Sigmoid colon (tissue), 6 donors: ENCODE measurements at regions not wholly inside any gene's neighbourhood (a gene's known extent, or its start where the extent isn't known, plus 50 kb on each side); places are given as distances from the start of the nearest gene placed in this dataset.

Experiments
- DNase-seq: peaks from one replicate; pipeline ENCODE4 v3.0.0-alpha.2; 2019
- H3K27ac ChIP-seq, 4 donors: fragments of 200-600 bp; sonication (generic); one replicate each; pipeline ENCODE4 v1.5.1; 2016 to 2019; ENCODE audit warnings: mild to moderate bottlenecking in 1 of 4
- H3K27me3 ChIP-seq, 3 donors: fragments of 200-600 bp; sonication (generic); one replicate each; pipeline ENCODE4 v1.5.1; 2019; ENCODE audit warnings: mild to moderate bottlenecking in 1 of 3
- H3K36me3 ChIP-seq, 4 donors: fragments of 200-600 bp; sonication (generic); one replicate each; pipeline ENCODE4 v1.5.1; 2016 to 2019
- H3K4me1 ChIP-seq, 4 donors: fragments of 200-600 bp; sonication (generic); one replicate each; pipeline ENCODE4 v1.5.1; 2017 to 2019
- H3K4me3 ChIP-seq, 4 donors: fragments of 200-600 bp; sonication (generic); one replicate each; pipeline ENCODE4 v1.5.1; 2017 to 2019; ENCODE audit warnings: mild to moderate bottlenecking in 2 of 4, moderate library complexity in 1 of 4
- H3K9me3 ChIP-seq, 4 donors: fragments of 200-600 bp in 3 of 4; sonication (generic) in 3 of 4; one replicate each; pipeline versions ENCODE4 v1.5.1 to v1.6.1; 2013 to 2019
- CTCF ChIP-seq, 4 experiments: fragments of 450-650 bp in 3 of 4; fragments of 200-600 bp in 1 of 4; IDR thresholded peaks; one replicate each; pipeline ENCODE4 v1.5.1; 2016 to 2019; ENCODE audit warnings: antibody characterized with exemption in 4 of 4, mild to moderate bottlenecking in 3 of 4, moderate library complexity in 2 of 4
- EP300 ChIP-seq, 4 donors: sonication (generic); formaldehyde crosslinking; IDR thresholded peaks; one replicate each; pipeline ENCODE4 v1.6.1; 2017; ENCODE audit warnings: antibody characterized with exemption in 4 of 4
- POLR2A ChIP-seq, 2 donors: fragments of 450-650 bp; IDR thresholded peaks; one replicate each; pipeline ENCODE4 v1.6.1; 2016; ENCODE audit warnings: antibody characterized with exemption in 2 of 2, mild to moderate bottlenecking in 2 of 2, moderate library complexity in 2 of 2
- POLR2AphosphoS5 ChIP-seq, 4 donors: sonication (generic); formaldehyde crosslinking; IDR thresholded peaks; one replicate each; pipeline ENCODE4 v1.6.1; 2017; ENCODE audit warnings: antibody characterized with exemption in 4 of 4
- WGBS, 2 donors: extraction: QIAGEN DNeasy Blood & Tissue Kit; methylation state at CpG; one replicate each; pipeline ENCODE4 v1.1.7; 2013; 5-methylcytosine and 5-hydroxymethylcytosine counted together
- intact Hi-C: fragments of 100-400 bp; cut with DNase I; formaldehyde crosslinking; loops from one replicate; pipeline ENCODE4 v1.15.1; 2023
- donor health status: healthy with polysubstance abuse.
- donor health status: healthy.

- DNase-seq: no peak
- Histone ChIP-seq H3K4me3 (no peak overlapping the region), H3K27me3 (no peaks in the 10 kb centered on the region), H3K27ac (no peak overlapping the region), H3K9me3 (peaks cover 0 to 3% (median 1%) of the 10 kb centered on the region in 4 donors), H3K36me3 (no peaks in the 10 kb centered on the region), H3K4me1 (no peaks in the 10 kb centered on the region)
- intact Hi-C loops: no loop called here
- TF ChIP-seq POLR2A (IDR thresholded peaks at IDR 0.05): no peak
- no peak for TF ChIP-seq EP300 (IDR thresholded peaks at IDR 0.05)
- no peak for TF ChIP-seq POLR2AphosphoS5 (IDR thresholded peaks at IDR 0.05)
- no peak for TF ChIP-seq CTCF (IDR thresholded peaks at IDR 0.05)
- WGBS, 2 donors: 9 to 37% methylated on average over 1 of the region's 1 CpG
Observed at GRCh38 chr3:83706669-83707068, 1252.1 kb upstream of the CADM2 start.

GRCh38 chr3:83715307-83715706, 1243.5 kb upstream of the CADM2 start:
- TF ChIP-seq CTCF (IDR thresholded peaks at IDR 0.05) (no peak), POLR2A (IDR thresholded peaks at IDR 0.05) (no peak), EP300 (IDR thresholded peaks at IDR 0.05) (no peak), POLR2AphosphoS5 (IDR thresholded peaks at IDR 0.05) (no peak)
- Histone ChIP-seq H3K9me3 (no peaks in the 10 kb centered on the region), H3K27me3 (no peaks in the 10 kb centered on the region), H3K36me3 (no peaks in the 10 kb centered on the region), H3K27ac (no peak overlapping the region), H3K4me1 (no peaks in the 10 kb centered on the region), H3K4me3 (no peak overlapping the region)
- 39 to 63% methylated on average over 5 of the region's 5 CpGs for WGBS, 2 donors
- DNase-seq: no peak
- intact Hi-C loops: no loop called here

DNA sequence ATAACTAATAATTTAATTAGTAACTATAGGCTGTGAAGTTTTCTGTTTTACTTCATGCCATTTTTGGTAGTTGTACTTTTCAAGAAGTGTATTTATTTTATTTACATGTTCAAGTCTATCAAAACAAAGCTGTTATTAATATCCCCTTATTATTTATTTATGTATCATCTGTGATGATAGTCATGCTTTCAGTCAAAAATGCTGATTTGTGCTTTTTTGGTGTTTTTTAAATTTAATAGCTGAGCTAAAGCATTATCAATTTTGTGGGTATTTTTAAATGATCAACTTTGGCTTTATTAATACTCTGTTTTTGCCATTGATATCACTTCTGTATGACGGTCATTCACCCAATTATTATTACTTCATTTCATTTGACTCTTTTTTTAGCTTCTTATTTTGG, 1229.2 kb upstream of the CADM2 start:
- intact Hi-C loops: no loop called here
- no peaks in the 10 kb centered on the region for H3K4me1 ChIP-seq
- no peak for DNase-seq
- H3K36me3 ChIP-seq: no peaks in the 10 kb centered on the region
- peaks cover 0 to 16% (median 8%) of the 10 kb centered on the region in 4 donors for H3K9me3 ChIP-seq
- 76 to 81% methylated on average over 1 of the region's 1 CpG for WGBS, 2 donors
- H3K27me3 ChIP-seq: no peaks in the 10 kb centered on the region
- TF ChIP-seq POLR2AphosphoS5 (IDR thresholded peaks at IDR 0.05): no peak
- TF ChIP-seq CTCF (IDR thresholded peaks at IDR 0.05): no peak
- TF ChIP-seq EP300 (IDR thresholded peaks at IDR 0.05): no peak
- no peak for TF ChIP-seq POLR2A (IDR thresholded peaks at IDR 0.05)
- no peak overlapping the region for H3K4me3 ChIP-seq
- H3K27ac ChIP-seq: no peak overlapping the region

GRCh38 chr3:83734656-83735055, 1224.1 kb upstream of the CADM2 start:
- intact Hi-C loops: no loop called here
- Histone ChIP-seq H3K27me3 (no peaks in the 10 kb centered on the region), H3K4me1 (no peaks in the 10 kb centered on the region), H3K4me3 (no peak overlapping the region), H3K36me3 (no peaks in the 10 kb centered on the region), H3K9me3 (no peaks in the 10 kb centered on the region), H3K27ac (no peak overlapping the region)
- no peak for TF ChIP-seq CTCF (IDR thresholded peaks at IDR 0.05)
- TF ChIP-seq POLR2AphosphoS5 (IDR thresholded peaks at IDR 0.05): no peak
- no peak for TF ChIP-seq POLR2A (IDR thresholded peaks at IDR 0.05)
- no peak for TF ChIP-seq EP300 (IDR thresholded peaks at IDR 0.05)
- DNase-seq: no peak
- 84 to 86% methylated on average over 4 of the region's 4 CpGs for WGBS, 2 donors

DNA sequence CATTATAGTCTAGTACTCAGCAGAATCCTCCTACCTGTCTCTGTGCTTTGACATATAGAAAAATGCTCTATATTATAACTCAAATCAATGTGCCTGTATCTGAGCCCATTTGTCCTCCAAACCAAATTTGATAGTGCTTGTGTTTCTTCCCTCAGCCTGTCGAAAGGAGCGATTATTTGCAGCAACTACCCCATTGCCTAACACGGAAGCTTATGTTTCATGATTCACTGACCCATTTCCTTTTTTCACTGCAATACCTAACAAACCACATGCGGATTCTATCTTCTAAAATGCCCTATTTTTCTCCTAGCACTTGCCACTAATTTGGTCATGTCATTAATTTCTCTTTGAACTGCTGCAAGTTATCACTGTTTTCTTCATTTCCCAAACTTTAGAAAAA, 1220.6 kb upstream of the CADM2 start:
- no peak for TF ChIP-seq POLR2A (IDR thresholded peaks at IDR 0.05)
- TF ChIP-seq EP300 (IDR thresholded peaks at IDR 0.05): no peak
- TF ChIP-seq POLR2AphosphoS5 (IDR thresholded peaks at IDR 0.05): no peak
- TF ChIP-seq CTCF (IDR thresholded peaks at IDR 0.05): no peak
- 75 to 86% methylated on average over 4 of the region's 4 CpGs for WGBS, 2 donors
- Histone ChIP-seq H3K4me3 (no peak overlapping the region), H3K27me3 (no peaks in the 10 kb centered on the region), H3K27ac (no peak overlapping the region), H3K4me1 (no peaks in the 10 kb centered on the region), H3K36me3 (no peaks in the 10 kb centered on the region), H3K9me3 (no peaks in the 10 kb centered on the region)
- no peak for DNase-seq
- intact Hi-C loops: no loop called here
